Rectal smooth muscle tissue (tissue), 1 donor: ENCODE measurements at regions not wholly inside any gene's neighbourhood (a gene's known extent, or its start where the extent isn't known, plus 50 kb on each side); places are given as distances from the start of the nearest gene placed in this dataset.
A peak's percentile ranks its signal among the peaks of the same experiment; 100 is the strongest.

Experiments used
- H3K27ac ChIP-seq: one replicate; pipeline ENCODE4 v1.7.0; 2013; ENCODE audit warnings: low read depth, low read length, inconsistent platforms
- H3K27me3 ChIP-seq: one replicate; pipeline ENCODE4 v1.7.0; 2013; ENCODE audit warnings: low read length; ENCODE audit not compliant: control insufficient read depth, insufficient read depth
- H3K36me3 ChIP-seq: one replicate; pipeline ENCODE4 v1.7.0; 2013; ENCODE audit warnings: low read length; ENCODE audit not compliant: control insufficient read depth, insufficient read depth
- H3K4me1 ChIP-seq: one replicate; pipeline ENCODE4 v1.7.0; 2013; ENCODE audit warnings: low read length; ENCODE audit not compliant: control insufficient read depth, insufficient read depth
- H3K4me3 ChIP-seq: one replicate; pipeline ENCODE4 v1.7.0; 2013; ENCODE audit warnings: low read length
- H3K9ac ChIP-seq: one replicate; pipeline ENCODE4 v1.7.0; 2013; ENCODE audit warnings: low read length

DNA sequence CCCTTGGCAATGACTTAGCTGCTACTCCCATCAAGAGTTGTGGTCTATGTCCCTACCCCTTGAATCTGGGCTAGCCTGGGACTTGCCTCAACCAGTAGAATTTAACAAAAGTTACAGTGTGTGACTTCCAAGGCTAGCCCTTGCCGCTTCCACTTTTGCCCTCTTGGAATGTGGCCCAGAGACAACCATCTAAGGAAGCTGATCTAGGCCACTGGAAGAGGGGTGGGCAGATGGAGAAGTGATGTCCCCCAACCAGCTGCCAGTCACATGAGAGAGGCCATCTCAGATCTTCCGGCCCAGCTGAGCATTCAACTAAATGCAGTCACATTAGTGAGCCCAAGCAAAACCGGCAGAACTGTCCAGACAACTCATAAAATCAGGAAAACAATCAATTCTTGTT is 115.1 kb downstream of the TOMM20 start:
- Histone ChIP-seq H3K9ac (no peak overlapping the region), H3K27ac (no peak overlapping the region), H3K27me3 (no peaks in the 10 kb centered on the region), H3K4me1 (no peaks in the 10 kb centered on the region), H3K4me3 (no peak overlapping the region), H3K36me3 (no peaks in the 10 kb centered on the region)

GRCh38 chr1:235012436-235013210 is 116.0 kb downstream of the TOMM20 start:
- peak overlapping the region; percentile 7 for H3K27ac ChIP-seq
- H3K4me1 ChIP-seq = no peaks in the 10 kb centered on the region
- H3K27me3 ChIP-seq = no peaks in the 10 kb centered on the region
- no peak overlapping the region for H3K9ac ChIP-seq
- H3K36me3 ChIP-seq = no peaks in the 10 kb centered on the region
- no peak overlapping the region for H3K4me3 ChIP-seq

DNA sequence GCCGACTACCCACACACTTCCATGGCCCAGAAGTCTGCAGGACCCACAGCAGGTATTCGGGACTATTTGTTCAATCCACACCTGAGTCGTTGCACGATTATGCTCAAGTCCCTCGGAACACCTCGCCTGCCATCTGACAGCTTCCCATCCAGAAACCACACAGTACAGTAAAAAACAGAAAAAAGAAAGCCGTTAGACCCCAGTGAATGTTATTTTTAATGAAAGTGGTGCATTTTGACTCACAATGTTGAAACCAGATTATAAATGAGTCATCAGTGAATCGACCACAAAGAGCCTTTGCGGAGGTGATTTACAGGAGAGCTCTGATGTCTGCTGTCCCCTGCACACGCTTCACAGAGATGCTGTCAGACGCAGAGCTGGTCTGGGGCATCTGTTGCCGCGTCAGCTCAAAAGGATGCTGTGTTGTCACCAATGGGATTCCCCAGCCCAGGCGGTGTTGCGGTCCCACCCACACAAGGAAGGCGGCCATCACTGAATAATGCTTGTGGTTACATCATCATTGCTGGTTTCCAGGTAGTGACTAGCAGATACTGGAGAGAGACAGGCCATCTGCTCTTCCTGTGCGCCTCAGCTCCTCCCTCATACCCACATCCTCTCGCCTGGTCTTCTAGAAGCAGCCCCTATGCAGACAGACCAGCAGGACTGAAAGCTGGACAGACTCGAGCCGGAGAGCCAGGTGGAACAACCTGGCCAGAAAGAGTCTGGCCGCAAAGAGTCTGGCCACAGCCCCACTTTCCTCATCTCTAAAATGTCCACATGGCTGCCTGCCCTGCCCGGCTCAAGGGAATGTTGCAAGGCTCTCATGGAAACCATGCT is 116.8 kb downstream of the TOMM20 start:
- no peaks in the 10 kb centered on the region for H3K36me3 ChIP-seq
- H3K9ac ChIP-seq = no peak overlapping the region
- peaks cover 1% of the 10 kb centered on the region for H3K4me1 ChIP-seq
- H3K4me3 ChIP-seq = no peak overlapping the region
- H3K27ac ChIP-seq = peak overlapping the region; percentile 7
- H3K27me3 ChIP-seq = no peaks in the 10 kb centered on the region

- H3K27ac ChIP-seq = no peak overlapping the region
- H3K27me3 ChIP-seq = no peaks in the 10 kb centered on the region
- H3K9ac ChIP-seq = no peak overlapping the region
- no peaks in the 10 kb centered on the region for H3K36me3 ChIP-seq
- peaks cover 2% of the 10 kb centered on the region for H3K4me1 ChIP-seq
- no peak overlapping the region for H3K4me3 ChIP-seq
These were observed 117.5 kb downstream of the TOMM20 start for GRCh38 chr1:235011064-235011598.

DNA sequence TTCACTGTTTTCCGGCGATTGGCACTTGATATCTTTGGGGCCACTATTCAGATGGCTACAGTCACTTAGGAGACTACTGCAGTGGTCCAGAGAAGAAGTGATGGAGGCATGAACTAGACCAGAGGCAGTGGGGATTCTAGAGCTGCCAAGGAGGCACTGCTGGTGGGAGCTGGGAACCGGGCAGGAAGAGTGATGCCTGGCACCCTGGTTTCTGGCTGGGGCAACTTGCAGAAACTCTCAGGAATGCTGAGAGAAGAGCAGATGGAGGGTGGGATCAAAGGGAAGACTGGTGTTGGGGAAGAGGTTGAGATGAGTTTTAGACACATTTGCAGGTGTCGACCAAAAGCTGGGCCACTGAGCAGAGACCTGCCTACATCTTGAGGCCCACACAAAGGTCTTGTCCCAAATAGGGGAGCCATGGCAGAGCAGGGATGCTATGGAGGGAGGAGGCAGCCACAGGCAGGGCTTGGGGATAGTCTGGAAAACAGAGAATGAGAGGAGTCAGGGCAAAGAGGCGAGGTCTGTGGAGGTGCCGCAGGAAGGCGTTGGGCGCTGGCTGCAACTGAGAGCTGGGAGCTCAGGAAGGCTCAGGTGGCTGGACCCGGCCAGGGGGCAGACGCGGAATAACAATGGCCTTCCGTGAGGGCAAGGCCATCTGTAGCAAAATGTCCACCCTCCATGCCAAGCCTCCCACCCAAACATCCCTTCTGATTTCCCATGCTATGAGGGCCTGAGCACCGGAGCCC is 118.9 kb downstream of the TOMM20 start:
- H3K36me3 ChIP-seq = no peaks in the 10 kb centered on the region
- H3K27ac ChIP-seq = no peak overlapping the region
- no peaks in the 10 kb centered on the region for H3K27me3 ChIP-seq
- H3K9ac ChIP-seq = no peak overlapping the region
- no peak overlapping the region for H3K4me3 ChIP-seq
- peaks cover 2% of the 10 kb centered on the region for H3K4me1 ChIP-seq

DNA sequence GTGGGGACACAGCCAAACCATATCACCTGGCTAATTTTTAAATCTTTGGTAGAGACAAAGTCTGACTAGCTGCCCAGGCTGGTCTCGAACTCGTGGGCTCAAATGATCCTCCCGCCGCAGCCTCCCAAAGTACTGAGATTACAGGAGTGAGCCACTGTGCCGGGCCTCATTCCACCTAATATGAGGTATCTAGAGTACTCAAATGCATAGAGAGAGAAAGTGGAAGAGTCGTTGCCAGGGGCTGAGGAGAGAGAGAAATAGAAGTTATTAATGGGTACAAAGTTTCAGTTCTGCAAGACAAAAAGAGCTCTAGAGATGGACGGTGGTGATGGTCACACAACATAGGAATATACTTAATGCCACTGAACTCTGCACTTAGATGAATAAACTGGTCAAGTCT is 119.6 kb downstream of the TOMM20 start:
- H3K36me3 ChIP-seq = no peaks in the 10 kb centered on the region
- H3K27me3 ChIP-seq = no peaks in the 10 kb centered on the region
- H3K4me1 ChIP-seq = peaks cover 2% of the 10 kb centered on the region
- no peak overlapping the region for H3K27ac ChIP-seq
- H3K9ac ChIP-seq = no peak overlapping the region
- H3K4me3 ChIP-seq = no peak overlapping the region

DNA sequence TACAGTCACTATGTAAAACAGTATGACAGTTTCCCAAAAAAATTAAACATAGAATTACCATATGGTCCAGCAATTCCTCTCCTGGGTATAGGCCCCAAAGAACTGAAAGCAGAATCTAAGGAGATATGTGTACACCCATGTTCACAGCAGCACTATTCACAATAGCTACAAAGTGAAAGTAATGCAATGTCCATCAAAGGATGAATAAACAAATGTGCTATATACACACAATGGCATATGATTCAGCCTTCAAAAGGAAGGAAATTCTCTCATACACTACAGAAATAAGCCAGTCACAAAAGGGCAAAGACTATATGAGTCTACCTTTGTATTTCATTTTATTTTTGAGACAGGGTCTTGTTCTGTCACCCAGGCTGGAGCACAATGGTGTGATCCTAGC is 120.4 kb downstream of the TOMM20 start:
- Histone ChIP-seq H3K36me3 (no peaks in the 10 kb centered on the region), H3K27ac (no peak overlapping the region)

GRCh38 chr1:235006816-235007215 is 121.8 kb downstream of the TOMM20 start:
- Histone ChIP-seq H3K36me3 (no peaks in the 10 kb centered on the region), H3K4me1 (peaks cover 2% of the 10 kb centered on the region), H3K4me3 (no peak overlapping the region), H3K9ac (no peak overlapping the region), H3K27ac (no peak overlapping the region), H3K27me3 (no peaks in the 10 kb centered on the region)

More for the DNA sequence above, 120.4 kb downstream of the TOMM20 start:
- Histone ChIP-seq H3K27me3 (no peaks in the 10 kb centered on the region), H3K4me3 (no peak overlapping the region), H3K9ac (no peak overlapping the region), H3K4me1 (peaks cover 2% of the 10 kb centered on the region)

DNA sequence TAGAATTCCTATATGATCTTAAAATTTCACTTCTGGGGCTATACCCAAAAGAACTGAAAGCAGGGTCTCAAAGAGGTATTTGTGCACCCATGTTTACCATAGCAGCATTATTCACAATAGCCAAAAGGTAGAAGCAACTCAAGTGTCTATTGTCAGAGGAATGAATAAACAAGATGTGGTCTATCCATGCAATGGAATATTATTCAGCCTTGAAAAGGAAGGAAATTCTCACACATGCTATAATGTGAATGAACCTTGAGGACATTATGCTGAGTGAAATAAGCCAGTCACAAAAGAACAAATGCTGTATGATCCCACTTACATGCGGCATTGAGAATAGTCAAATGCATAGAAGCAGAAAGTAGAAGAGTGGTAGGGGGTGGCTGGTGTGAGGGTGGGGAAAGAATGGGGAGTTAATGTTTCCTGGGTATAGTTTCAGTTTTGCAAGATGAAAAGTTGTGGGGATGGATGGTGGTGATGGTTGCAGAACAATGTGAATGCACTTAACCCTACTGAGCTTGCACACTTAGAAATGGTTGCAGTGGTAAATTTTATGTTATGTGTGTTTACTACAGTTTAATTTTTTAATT is 122.4 kb downstream of the TOMM20 start:
- H3K27me3 ChIP-seq = no peaks in the 10 kb centered on the region
- peaks cover 2% of the 10 kb centered on the region for H3K4me1 ChIP-seq
- no peak overlapping the region for H3K9ac ChIP-seq
- H3K27ac ChIP-seq = no peak overlapping the region
- no peaks in the 10 kb centered on the region for H3K36me3 ChIP-seq
- H3K4me3 ChIP-seq = no peak overlapping the region

DNA sequence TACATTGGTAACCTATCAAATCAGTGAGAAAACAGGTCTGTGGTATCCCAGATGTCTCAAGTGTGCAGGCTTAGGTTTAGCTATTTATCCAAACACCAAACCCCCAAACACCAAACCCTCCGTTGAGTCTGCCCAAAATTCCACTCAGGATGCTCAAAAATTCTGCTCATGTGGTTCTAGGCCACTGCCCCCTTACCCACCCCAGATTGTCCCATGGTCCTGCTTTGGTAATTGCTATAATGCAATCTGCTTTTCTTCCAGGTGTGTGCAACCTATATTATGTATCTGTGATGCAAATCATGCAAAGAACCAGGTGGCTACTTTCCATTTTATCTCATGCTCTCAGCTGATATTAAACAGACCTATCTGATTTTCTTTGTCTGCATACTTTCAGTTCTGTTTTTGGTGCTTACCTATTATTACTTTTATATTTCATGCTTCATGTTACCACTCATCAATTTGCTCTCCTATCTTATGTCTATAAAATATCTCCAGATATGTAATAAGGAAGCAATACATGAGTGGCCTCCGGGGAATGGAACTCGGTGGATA is 123.7 kb downstream of the TOMM20 start:
- Histone ChIP-seq H3K4me3 (no peak overlapping the region), H3K4me1 (peaks cover 5% of the 10 kb centered on the region), H3K27me3 (no peaks in the 10 kb centered on the region), H3K27ac (no peak overlapping the region), H3K9ac (no peak overlapping the region), H3K36me3 (no peaks in the 10 kb centered on the region)

DNA sequence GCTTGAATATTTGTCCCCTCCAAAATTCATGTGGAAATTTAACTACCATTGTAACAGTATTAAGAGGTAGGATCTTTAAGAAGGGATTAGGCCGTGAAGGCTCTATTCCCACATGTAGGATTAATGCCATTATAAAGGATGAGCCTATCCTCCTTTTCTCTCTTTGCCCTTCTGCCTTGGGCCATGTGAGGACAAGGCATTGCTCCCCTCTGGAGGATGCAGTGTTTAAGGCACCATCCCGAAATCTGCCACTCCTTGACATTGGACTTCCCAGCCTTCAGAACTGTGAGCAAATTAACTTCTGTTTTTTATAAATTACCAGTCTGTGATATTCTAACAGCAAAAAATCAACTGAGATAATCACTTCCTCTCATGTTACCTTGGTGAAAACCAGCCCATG is 124.4 kb downstream of the TOMM20 start:
- Histone ChIP-seq H3K9ac (no peak overlapping the region), H3K27ac (no peak overlapping the region)

More for the DNA sequence above, 124.4 kb downstream of the TOMM20 start:
- Histone ChIP-seq H3K36me3 (no peaks in the 10 kb centered on the region), H3K27me3 (no peaks in the 10 kb centered on the region), H3K4me1 (peaks cover 6% of the 10 kb centered on the region), H3K4me3 (no peak overlapping the region)
